Erythroblast (primary cell): ENCODE measurements at regions not wholly inside any gene's neighbourhood (a gene's known extent, or its start where the extent isn't known, plus 50 kb on each side); places are given as distances from the start of the nearest gene placed in this dataset.

Experiments used
- GATA1 ChIP-seq: IDR thresholded peaks from 2 replicates; pipeline ENCODE4 v1.6.1; 2011; ENCODE audit warnings: low read depth, mild to moderate bottlenecking, control low read depth, low read length, moderate library complexity
- POLR2A ChIP-seq: IDR thresholded peaks from 2 replicates; pipeline ENCODE4 v1.6.1; 2011; ENCODE audit warnings: mild to moderate bottlenecking, low read length

DNA sequence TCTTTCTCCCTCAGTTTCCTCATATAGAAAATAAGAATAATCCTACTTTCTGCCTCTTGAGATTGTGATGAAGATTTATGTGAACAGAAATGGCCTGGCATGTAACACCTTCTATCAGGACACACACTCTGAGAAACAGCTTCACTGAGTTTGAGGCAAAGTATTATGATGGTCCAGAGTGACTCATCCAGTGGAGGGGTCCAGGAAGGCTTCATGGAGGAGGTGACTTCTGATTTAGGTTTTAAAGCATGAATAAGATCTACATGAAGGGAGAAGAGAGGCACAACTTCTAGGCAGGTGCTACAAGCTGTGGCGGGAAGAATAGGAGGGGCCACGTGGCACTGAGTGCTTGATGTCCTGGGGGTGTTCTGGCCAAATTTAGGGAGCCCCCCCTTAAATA lies 124.4 kb upstream of the SDK2 start:
- no peak for TF ChIP-seq POLR2A
- no peak for TF ChIP-seq GATA1
